OCI-LY3 (cell line): ENCODE measurements at regions not wholly inside any gene's neighbourhood (a gene's known extent, or its start where the extent isn't known, plus 50 kb on each side); places are given as distances from the start of the nearest gene placed in this dataset.

ENCODE experiments used
- H2AFZ ChIP-seq: fragments of 200-600, 300-600 bp; shearing (Covaris generic); 2 replicates; pipeline ENCODE4 v1.6.0; 2014; ENCODE audit warnings: antibody characterized with exemption, low read depth, low read length
- H3K27ac ChIP-seq: fragments of 200-600, 300-600 bp; sonication (generic); 2 replicates; pipeline ENCODE4 v1.5.1; 2014; ENCODE audit warnings: mild to moderate bottlenecking, low read length, moderate library complexity, mixed read lengths
- H3K27me3 ChIP-seq: fragments of 200-600, 300-600 bp; sonication (generic); 2 replicates; pipeline ENCODE4 v1.6.1; 2014; ENCODE audit warnings: low read depth, low read length, mixed read lengths
- H3K36me3 ChIP-seq: fragments of 200-600, 300-600 bp; sonication (generic); replicated peaks from 2 replicates; pipeline ENCODE3; 2014; ENCODE audit warnings: low read depth, low read length, mixed read lengths
- H3K4me1 ChIP-seq: fragments of 300-600, 200-600 bp; sonication (generic); 2 replicates; pipeline ENCODE4 v1.6.1; 2014; ENCODE audit warnings: low read length, mixed read lengths
- H3K4me2 ChIP-seq: fragments of 200-600, 300-600 bp; sonication (generic); 2 replicates; pipeline ENCODE4 v1.6.1; 2014; ENCODE audit warnings: low read length, mixed read lengths
- H3K4me3 ChIP-seq: fragments of 300-600, 200-600 bp; sonication (generic); 2 replicates; pipeline ENCODE4 v1.5.1; 2014; ENCODE audit warnings: antibody characterized with exemption, mild to moderate bottlenecking, low read length, moderate library complexity
- H3K79me2 ChIP-seq: fragments of 300-600, 200-600 bp; shearing (Covaris generic); 2 replicates; pipeline ENCODE4 v1.6.1; 2014; ENCODE audit warnings: mild to moderate bottlenecking, low read length, mixed read lengths
- H3K9ac ChIP-seq: fragments of 300-600, 200-600 bp; shearing (Covaris generic); 2 replicates; pipeline ENCODE4 v1.6.0; 2014; ENCODE audit warnings: mild to moderate bottlenecking, low read length, moderate library complexity
- H3K9me3 ChIP-seq: fragments of 200-600, 300-600 bp; shearing (Covaris generic); 2 replicates; pipeline ENCODE4 v1.6.1; 2014; ENCODE audit warnings: low read length, mixed read lengths; ENCODE audit not compliant: insufficient read depth
- H4K20me1 ChIP-seq: fragments of 200-600, 300-600 bp; sonication (generic); 2 replicates; pipeline ENCODE4 v1.6.1; 2016; ENCODE audit warnings: low read length, mixed read lengths; ENCODE audit not compliant: insufficient read depth
- EZH2phosphoT487 ChIP-seq: fragments of 200-600 bp; shearing (Covaris generic); IDR thresholded peaks from 2 replicates; pipeline ENCODE4 v1.6.1; 2018; ENCODE audit warnings: antibody characterized with exemption, mixed run types, low read depth
- TF ChIP-seq, protein P1 (sequence below): fragments of 200-600, 300-600 bp; sonication (generic); IDR thresholded peaks from 2 replicates; pipeline ENCODE4 v1.5.1; 2014; ENCODE audit warnings: antibody characterized with exemption, low read length, low read depth

DNA sequence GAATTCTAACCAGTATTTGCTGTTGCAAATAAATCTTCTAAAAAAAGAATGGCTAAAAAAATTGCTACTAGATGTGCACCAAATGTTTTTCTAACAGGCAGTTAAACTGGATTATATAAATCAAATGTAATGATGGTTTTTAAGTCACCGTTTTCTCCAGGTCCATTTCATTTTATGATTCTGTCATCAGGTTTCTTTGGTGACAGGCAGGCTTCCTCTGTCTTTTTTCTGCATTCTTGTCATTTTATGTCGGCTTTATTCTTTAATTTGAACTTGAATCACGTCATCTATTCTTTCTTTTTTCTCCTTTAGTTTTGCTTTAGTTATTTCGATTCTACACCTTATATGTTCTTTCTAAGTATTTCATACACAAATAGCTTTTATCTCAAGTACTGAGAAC is 212.5 kb downstream of the SOCS6 start:
- no peak overlapping the region for H3K9ac ChIP-seq
- H3K4me1 ChIP-seq: no peaks in the 10 kb centered on the region
- peaks cover 6% of the 10 kb centered on the region; the same call in 1 of the 2 replicates for H3K27me3 ChIP-seq
- H4K20me1 ChIP-seq: no peaks in the 10 kb centered on the region
- no peak overlapping the region for H3K4me2 ChIP-seq
- no peak overlapping the region for H3K27ac ChIP-seq
- TF ChIP-seq, protein P1, sequence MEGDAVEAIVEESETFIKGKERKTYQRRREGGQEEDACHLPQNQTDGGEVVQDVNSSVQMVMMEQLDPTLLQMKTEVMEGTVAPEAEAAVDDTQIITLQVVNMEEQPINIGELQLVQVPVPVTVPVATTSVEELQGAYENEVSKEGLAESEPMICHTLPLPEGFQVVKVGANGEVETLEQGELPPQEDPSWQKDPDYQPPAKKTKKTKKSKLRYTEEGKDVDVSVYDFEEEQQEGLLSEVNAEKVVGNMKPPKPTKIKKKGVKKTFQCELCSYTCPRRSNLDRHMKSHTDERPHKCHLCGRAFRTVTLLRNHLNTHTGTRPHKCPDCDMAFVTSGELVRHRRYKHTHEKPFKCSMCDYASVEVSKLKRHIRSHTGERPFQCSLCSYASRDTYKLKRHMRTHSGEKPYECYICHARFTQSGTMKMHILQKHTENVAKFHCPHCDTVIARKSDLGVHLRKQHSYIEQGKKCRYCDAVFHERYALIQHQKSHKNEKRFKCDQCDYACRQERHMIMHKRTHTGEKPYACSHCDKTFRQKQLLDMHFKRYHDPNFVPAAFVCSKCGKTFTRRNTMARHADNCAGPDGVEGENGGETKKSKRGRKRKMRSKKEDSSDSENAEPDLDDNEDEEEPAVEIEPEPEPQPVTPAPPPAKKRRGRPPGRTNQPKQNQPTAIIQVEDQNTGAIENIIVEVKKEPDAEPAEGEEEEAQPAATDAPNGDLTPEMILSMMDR: no peak
- H3K36me3 ChIP-seq: no peaks in the 10 kb centered on the region
- H3K79me2 ChIP-seq: no peaks in the 10 kb centered on the region
- no peaks in the 10 kb centered on the region for H3K9me3 ChIP-seq
- no peak overlapping the region for H3K4me3 ChIP-seq
- no peak overlapping the region for H2AFZ ChIP-seq

DNA sequence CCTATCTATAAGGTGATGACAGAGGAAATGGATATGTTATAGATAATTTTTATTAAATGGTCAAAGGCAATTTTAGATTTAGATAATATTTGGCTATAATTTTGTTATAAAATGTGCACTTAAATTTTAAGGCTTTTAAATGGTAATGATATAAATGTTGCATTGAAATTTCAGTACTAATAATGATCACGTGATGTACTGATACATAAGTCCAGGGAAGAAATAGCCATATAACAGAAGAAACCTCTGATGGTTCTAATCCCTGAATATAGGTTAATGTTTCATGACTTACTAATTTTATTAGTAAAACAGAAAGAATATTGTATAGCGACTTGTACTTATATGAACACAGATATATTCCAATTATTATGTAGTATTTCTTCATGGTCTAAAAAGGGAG is 211.9 kb downstream of the SOCS6 start:
- Histone ChIP-seq H3K79me2 (no peaks in the 10 kb centered on the region), H4K20me1 (no peaks in the 10 kb centered on the region), H3K27me3 (peaks cover 6% of the 10 kb centered on the region; the same call in 1 of the 2 replicates), H3K36me3 (no peaks in the 10 kb centered on the region), H3K27ac (no peak overlapping the region), H3K9me3 (no peaks in the 10 kb centered on the region), H3K4me2 (no peak overlapping the region), H3K4me3 (no peak overlapping the region), H2AFZ (no peak overlapping the region), H3K4me1 (no peaks in the 10 kb centered on the region), H3K9ac (no peak overlapping the region)
- TF ChIP-seq EZH2phosphoT487: no peak
- TF ChIP-seq, protein P1: no peak

DNA sequence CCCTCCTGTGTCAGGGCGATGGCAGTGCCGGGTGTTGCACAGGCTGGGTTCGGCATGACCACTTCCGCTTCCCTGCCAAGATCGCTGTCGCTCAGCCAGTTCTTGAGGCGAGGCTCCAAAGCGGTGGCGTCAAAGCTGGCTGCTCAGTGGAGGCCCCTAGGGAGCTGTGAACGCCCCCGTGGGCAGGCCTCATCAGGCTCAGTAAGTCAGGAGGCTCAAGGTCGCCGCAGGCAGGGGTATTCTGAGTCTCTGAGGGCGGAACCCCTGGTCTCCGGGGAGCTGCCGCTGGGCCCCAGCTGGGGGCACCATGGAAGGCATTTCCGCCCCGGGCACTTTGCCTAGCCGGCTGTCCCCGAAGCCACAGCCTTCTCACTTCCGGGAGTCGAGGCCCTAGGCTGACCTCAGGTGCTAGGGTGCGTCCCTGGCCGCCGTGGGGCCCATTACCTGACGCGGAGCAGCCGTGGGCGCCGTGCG is 210.4 kb downstream of the SOCS6 start:
- peaks cover 6% of the 10 kb centered on the region; the same call in 1 of the 2 replicates for H3K27me3 ChIP-seq
- no peaks in the 10 kb centered on the region for H3K79me2 ChIP-seq
- H3K27ac ChIP-seq: no peak overlapping the region
- H3K4me2 ChIP-seq: no peak overlapping the region
- H3K4me3 ChIP-seq: no peak overlapping the region
- H3K4me1 ChIP-seq: no peaks in the 10 kb centered on the region
- TF ChIP-seq, protein P1: no peak
- TF ChIP-seq EZH2phosphoT487: no peak
- H3K9me3 ChIP-seq: no peaks in the 10 kb centered on the region
- H4K20me1 ChIP-seq: no peaks in the 10 kb centered on the region
- no peak overlapping the region for H3K9ac ChIP-seq
- no peak overlapping the region for H2AFZ ChIP-seq
- no peaks in the 10 kb centered on the region for H3K36me3 ChIP-seq

DNA sequence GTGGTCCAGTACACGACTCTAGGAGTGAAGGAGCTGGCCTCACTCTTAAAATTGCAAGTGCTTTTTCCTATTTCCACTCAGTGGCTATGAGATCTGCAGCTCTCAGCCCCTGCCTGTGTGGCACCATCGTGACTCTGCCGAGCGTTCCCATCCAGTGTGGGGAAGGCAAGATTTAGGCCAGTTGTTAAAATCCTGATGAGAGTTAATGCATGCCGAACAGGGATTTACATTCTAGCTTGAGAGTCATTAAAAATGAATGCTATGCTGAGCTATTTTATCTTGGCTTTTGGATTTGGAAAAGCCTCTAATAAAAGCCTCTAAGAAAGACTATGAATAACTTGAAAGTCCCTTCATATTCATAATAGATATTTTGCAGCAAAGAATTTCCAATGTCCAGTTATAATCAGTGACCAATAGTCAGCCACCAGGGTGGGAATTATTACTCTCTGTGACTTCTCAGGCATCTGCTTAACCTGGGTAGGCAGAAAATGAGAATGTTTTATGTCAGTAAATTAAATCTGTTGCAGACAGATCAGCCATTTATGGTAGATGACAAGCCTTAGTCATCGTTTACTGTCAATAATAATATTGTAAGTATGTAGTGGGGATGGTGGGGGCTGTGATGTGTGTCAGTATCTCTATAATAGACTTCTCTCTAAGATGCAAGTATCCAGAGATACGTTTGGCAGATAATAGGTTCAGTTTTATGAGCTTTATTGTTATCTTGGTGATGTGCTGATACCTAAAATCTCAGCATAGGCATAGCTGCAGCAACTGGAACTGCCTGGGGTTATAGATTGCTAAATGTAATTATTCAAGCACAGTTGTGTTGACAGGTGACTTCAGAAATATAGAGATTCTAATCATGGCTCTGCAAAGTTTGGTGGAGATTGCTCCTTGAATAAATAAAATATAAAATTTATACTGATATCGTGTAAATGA is 207.8 kb downstream of the SOCS6 start:
- no peaks in the 10 kb centered on the region for H3K9me3 ChIP-seq
- H3K27ac ChIP-seq: no peak overlapping the region
- no peak for TF ChIP-seq EZH2phosphoT487
- TF ChIP-seq, protein P1: no peak
- no peak overlapping the region for H3K4me3 ChIP-seq
- no peak overlapping the region for H3K9ac ChIP-seq
- no peaks in the 10 kb centered on the region for H3K79me2 ChIP-seq
- no peaks in the 10 kb centered on the region for H3K36me3 ChIP-seq
- no peaks in the 10 kb centered on the region for H4K20me1 ChIP-seq
- no peaks in the 10 kb centered on the region for H3K4me1 ChIP-seq
- H2AFZ ChIP-seq: no peak overlapping the region
- peaks cover 4% of the 10 kb centered on the region; the same call in 1 of the 2 replicates for H3K27me3 ChIP-seq
- no peak overlapping the region for H3K4me2 ChIP-seq
